GM21381 (cell line): ENCODE measurements at regions not wholly inside any gene's neighbourhood (a gene's known extent, or its start where the extent isn't known, plus 50 kb on each side); places are given as distances from the start of the nearest gene placed in this dataset.
"Not testable (repeated sequence)": the region's sequence is repeated elsewhere in the genome, so short reads cannot be mapped to it uniquely, and the experiment has no call there.

ENCODE experiments used
- ATAC-seq: cut with Tn5 transposase; IDR thresholded peaks from one replicate; pipeline ENCODE4 v1.9.1; 2021; ENCODE audit warnings: mild to moderate bottlenecking, moderate library complexity; ENCODE audit not compliant: unreplicated experiment

DNA sequence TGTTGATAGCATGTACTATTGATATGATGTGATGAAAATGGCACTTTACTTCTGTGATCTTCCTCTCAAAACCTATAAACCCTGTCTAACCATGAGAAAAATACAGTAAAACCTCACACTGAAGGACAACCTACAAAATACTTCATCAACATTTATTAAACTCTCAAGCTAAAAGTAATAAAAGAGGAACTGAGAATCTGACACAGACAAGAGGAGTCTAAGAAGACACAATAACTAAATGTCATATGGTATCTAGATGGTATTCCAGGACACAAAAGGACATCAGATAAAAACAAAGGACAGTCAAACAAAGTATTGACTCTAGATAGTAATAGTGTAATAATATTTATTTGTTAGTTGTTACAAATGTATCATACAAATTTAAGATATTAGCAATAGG lies 655.3 kb downstream of the SH3BGRL start:
- ATAC-seq = no peak

DNA sequence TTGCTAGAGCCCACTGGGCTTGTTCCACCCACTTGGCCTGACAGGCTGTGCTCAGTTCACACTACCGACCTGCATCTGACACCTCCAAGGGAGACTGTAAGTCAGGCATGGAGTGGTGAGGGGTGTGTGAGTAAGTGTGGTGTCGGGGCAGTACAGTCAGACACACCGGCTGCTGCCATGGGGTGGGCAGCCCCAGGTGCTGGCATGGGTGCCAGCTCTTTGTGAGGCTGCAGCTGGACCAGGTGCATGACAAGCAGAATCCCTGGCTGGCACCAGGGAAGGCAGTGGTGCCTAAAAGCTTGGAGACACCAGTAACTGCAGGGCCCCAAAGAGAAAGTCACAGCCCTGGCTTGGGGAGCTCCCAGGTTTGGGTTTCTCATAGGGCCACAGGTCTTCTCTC lies 665.0 kb downstream of the SH3BGRL start:
- no peak for ATAC-seq

DNA sequence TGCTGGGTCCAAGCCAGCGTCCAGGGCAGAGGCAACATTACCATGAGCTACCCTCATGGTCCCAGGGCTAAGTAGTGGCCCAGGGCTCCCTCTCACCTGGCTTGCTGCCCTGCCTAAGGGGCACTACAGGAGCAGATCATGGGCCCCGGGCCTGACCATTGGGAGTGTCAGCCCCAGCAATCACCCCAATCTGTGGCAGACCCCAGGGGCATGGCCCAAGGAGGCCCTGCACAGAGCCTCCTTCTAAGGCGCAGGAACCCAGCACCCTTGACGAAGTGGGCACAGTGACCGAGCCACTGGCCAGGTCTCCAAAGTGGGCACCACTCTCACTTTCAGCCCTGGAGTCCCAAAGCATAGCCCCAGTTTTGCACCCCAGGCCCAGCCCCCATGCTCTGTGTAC lies 667.1 kb downstream of the SH3BGRL start:
- ATAC-seq = no peak

DNA sequence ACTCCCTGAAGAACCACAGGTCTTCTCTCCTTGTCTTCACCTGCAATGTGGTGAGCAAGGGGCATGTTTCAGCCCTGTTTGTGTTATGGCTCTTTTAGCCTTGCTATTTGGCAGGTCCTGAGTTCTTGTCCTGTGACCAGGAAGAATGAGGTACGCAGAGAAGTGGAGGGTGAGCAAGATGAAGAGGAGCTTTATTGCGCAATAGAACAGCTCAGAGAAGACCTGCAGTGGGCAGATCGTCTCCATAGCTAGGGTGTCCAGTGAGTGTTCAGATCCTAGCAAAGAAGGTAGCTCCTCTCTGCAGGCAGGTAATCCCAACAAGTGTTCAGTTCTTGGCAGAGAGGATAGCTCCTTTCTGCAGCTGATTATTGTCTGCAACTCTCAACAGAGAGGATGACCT lies 672.9 kb downstream of the SH3BGRL start:
- ATAC-seq = no peak

DNA sequence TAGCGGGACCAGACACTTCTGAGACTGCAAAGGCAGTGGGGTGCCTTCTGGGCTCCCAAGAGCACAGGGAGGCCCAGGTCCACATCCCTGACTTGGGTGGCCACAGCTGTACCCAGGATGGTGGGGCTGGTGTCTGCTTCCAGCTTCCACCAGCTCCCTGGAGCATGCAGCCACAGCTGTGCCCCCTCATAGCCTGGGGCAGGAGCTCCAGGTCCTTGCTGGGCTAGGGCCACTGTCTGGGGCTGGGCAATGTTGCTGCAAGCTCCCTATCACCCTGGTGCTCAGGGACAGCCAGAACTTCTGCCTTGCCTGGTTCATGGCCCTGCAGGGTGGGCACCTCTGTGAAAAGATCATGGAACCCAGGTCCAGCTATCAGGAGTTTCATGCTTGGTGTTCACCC lies 673.9 kb downstream of the SH3BGRL start:
- ATAC-seq = no peak

DNA sequence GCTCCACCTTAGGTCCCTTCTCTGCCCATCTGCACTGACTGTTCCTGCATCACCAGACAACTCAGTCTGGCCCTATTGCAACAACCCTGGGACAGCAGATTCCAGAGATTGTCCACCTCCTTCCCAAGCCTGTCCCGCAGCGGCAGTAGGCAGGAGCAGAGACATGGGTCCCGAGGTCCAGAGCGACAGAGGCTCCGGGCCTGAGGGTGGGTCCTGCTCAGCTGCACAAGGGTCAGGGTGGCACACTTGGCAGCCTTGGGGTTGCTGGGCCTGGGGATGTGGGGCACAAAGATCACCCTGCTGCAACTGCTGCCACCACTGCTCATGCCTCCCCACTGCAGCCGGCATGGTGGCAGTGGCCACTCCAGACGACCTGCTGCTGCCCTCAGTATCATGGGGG lies 674.5 kb downstream of the SH3BGRL start:
- no peak for ATAC-seq

DNA sequence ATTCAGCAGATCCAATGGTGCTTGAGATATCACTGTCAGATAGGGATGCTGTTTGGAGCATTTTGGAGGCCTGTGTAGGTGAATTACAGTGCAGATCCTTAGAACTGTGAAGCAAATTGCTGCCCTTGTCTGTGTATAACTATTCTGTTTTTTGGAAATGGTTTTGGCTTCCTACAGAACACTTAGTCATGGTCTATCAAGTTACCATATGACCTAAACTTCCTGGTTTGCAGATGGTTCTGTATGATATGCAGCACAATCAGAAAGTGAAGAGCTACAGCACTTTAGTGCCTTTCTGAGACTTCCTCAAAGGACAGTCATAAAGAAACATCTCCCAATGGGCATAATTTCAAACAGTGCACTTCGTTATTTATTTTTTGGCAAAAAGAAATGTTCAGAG lies 688.6 kb downstream of the SH3BGRL start:
- no peak for ATAC-seq

DNA sequence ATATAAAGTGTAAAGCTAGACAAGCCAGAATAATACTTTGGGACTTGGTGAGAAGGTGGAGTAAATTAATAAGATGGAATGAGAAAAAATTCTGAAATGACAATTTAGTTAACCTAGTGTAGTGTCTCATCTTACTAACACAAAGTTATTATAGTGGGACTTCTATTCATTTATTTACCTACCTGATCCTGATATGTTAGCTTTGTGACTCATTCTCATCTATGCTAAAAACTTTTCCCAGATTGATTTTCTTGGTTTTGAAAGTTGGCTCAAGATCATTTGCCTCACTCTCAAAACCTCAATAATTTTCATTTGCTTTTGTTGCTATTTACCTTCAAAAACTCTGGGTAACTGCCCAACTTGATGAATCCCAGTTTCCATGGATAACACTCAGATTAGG lies 698.6 kb downstream of the SH3BGRL start:
- no peak for ATAC-seq

DNA sequence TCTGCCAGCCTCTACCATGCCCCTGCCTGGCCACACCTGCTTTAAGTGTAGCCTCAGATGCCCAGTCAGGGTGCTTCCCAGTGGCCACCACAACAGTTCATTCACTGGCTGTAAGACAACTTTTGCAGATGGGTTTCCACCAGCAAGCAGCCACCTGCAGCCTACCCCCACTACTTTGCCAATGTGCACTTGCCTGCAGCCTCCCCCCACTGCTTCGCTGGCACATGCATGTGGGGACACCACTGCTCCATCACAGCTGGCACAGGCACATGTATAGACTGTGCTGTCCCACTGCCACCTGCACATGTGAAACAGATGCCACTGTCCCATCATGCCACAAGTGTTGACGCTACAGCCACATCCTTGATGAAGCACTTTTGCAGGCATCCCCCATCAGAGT lies 723.9 kb downstream of the SH3BGRL start:
- no peak for ATAC-seq

DNA sequence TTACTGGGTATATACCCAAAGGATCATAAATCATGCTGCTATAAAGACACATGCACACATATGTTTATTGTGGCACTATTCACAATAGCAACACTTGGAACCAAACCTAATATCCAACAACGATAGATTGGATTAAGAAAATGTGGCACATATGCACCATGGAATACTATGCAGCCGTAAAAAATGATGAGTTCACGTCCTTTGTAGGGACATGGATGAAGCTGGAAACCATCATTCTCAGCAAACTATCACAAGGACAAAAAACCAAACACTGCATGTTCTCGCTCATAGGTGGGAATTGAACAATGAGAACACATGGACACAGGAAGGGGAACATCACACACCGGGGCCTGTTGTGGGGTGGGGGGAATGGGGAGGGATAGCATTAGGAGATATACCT lies 744.0 kb downstream of the SH3BGRL start:
- ATAC-seq = not testable (repeated sequence)

DNA sequence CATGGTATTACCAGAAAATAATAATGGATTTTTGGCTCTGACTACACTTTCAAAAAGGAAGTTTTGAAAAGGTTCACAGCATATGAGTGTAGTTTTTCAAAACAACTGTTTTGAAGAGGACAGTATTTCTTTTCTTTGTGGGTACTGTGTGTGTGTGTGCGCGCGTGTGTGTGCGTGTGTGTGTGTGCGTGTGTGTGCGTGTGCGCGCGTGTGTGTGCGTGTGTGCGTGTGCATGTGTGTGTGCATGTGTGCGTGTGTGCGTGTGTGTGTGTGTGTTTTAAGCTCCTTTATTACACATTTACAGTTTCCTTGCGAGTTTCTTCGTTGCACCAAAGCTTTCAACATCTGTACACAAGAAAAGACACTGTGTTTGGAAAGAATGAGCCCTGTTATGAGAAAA lies 755.4 kb downstream of the SH3BGRL start:
- ATAC-seq = no peak

DNA sequence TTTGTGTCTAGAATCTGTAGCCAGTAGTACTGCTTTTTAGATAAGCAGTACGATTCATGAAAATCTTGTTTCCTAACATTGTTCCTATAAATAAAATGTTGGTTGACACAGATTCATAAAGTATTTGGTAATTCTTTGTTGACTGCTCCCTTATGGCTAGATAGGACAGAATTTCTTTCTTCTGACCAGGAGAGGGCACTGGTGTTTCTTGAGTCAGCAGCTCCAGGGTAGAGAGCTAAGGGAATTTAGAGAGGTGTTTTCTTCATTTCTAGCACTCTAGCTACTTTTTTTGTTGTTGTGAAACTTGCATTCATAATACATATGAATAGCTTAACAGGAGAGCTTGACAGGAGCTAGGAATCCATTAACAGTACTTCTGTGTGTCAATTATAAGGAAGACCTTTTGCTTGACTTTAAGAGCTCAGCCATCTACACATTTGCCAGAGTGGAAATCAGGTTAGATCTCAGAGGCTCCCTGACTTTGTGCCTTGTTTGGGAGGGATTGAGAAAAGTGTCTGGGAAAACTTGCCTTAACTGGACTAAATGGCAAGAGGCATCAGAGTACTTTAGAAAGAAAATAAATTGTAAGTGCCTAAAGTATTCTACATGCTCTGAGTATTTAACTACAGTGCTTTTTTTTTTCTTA lies 756.1 kb downstream of the SH3BGRL start:
- ATAC-seq = no peak

DNA sequence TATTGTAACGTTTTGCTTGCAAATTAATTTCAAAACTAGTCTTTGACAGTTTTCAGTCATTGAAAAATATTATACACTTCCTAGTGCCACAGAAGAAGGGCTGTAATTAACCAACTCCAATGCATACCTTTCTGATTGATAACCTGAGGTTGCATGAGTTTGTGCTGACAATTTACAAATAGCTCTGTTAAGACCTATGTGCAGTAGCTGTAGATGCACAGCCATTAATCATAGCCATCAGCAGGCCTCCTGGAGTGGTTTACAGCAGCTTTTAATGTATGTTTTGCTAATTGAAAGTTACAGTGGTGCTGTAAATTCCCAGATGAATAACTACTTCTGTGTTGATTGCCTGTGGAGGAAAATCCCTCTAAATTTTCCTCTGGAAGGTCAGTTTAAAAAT lies 758.1 kb downstream of the SH3BGRL start:
- no peak for ATAC-seq

DNA sequence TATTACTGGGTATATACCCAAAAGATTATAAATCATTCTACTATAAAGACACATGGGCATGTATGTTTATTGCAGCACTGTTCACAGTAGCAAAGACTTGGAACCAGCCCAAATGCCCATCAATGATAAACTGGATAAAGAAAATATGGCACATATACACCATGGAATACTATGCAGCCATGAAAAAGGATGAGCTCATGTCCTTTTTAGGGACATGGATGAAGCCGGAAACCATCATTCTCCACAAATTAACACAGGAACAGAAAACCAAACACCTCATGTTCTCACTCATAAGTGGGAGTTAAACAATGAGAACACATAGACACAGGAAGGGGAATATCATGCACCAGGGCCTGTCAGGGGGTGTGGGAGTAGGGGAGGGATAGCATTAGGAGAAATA lies 772.5 kb downstream of the SH3BGRL start:
- ATAC-seq = not testable (repeated sequence)

DNA sequence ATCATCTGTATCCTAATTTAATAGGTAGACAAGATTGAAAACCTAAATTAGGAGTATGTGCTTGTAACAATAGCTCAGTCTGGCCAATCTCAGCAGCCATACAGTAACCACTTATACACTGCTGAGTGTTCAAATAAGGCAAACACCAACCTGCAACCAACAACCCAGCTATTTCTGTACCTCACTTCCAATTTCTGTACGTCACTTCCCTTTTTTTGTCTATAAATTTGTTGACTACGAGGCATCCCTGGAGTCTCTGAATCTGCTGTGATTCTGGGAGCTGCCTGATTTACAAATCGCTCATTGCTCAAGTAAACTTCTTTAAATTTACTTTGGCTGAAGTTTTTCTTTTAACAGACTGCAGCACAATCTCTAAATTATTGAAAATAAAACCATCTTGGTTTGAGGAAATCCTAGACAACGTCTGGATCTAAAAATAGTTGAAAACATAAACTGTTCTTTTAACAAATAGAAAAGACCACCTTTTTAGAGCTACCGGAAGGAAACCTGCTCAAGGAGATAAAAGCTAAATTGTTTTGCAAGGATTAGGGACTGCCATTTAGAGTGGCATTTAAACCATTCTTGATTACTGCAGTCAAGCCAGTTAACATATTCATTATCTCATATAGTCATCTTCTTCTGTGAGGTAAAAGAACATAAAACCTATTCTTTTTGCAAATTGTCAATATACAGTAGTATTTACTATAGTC lies 778.1 kb downstream of the SH3BGRL start:
- no peak for ATAC-seq

DNA sequence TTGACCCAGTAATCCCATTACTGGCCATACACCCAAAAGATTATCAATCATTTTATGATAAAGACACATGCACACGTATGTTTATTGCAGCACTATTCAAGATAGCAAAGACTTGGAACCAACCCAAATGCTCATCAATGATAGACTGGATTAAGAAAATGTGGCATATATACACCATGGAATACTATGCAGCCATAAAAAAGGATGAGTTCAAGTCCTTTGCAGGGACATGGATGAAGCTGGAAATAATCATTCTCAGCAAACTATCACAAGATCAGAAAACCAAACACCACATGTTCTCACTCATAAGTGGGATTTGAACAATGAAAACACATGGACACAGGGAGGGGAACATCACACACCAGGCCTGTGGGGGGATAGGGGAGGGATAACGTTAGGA lies 785.3 kb downstream of the SH3BGRL start:
- ATAC-seq = not testable (repeated sequence)

DNA sequence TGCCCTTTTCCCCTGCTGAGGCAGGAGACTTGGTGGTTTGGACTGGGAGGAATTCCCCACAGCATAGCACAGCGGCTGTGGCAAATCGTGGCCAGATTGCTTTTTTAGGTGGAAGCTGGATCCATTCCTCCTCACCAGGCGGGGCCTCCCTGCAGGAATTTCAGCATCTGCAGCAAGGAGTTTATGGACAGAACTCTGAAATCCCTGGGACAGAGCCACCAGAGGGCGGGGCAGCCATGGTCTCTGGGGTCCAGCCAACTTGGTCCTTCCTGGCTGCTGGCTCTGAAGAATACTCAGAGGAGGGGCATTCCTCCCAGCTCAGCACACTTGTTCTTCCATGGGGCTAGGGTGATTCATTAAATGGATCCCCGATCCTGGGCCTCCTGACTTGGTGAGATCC lies 794.3 kb downstream of the SH3BGRL start:
- ATAC-seq = no peak

DNA sequence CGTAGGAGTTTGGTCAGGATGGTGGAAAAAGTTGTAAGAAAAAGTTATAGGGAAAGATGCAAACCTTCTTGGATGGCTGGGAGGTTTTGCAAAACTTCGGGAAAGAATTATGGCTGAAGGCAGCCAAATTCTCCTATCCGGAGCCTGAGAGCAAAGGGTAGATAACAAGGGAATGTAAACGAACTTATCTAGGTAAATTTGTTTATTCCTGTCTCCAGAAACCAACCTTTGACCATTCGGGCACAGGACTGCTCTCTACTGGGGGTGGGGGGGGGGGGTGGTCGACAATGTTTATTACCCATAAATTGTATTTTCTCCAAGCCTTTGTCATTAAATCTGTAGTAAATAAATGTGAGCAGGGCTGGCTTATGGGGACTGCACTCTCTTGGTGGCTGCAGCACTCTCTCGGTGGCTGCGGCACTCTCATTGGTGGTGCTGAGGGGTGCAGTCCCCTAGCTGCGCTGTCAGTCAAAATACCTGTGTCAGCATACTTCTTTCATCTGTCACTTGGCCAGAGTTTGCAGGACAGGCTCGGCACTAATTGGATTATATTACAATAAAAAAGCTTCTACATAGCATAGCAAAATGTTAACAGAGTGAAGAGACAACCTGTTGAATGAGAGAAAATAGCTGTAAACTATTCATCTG lies 827.8 kb downstream of the SH3BGRL start:
- no peak for ATAC-seq

DNA sequence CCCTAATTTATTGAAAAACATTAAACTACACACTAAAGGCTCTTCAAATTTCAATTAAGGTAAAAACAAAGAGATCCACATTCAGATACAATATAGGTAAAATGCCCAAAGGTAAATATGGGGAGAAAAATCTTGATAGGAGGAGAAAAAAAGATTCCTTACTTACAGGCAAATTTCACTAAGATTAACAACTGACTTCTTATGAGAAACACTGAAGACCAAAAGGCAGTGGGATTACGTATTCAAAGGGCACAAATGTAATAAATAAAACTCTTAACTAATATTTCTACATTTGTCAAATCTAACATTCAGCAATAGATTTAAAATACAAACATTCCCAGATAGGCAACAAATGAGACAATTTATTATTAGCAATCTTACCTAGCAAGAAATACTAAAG lies 829.3 kb downstream of the SH3BGRL start:
- no peak for ATAC-seq

DNA sequence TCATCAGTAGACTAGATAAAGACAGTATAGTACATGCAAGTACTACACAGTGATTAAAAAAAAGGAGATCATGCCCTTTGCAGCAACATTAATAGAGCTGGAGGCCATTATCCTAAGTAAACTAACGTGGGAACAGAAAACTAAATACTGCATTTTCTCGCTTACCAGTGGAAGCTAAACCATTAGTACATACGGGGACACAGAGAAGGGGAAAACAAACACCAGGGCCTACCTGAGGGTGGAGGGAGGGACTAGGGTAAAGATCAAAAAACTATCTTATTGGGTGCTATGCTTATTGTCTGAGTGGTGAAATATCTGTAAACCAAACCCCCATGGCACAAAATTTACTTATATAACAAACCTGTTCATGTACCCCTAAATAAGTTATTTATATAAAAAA lies 836.9 kb downstream of the SH3BGRL start:
- ATAC-seq = no peak

DNA sequence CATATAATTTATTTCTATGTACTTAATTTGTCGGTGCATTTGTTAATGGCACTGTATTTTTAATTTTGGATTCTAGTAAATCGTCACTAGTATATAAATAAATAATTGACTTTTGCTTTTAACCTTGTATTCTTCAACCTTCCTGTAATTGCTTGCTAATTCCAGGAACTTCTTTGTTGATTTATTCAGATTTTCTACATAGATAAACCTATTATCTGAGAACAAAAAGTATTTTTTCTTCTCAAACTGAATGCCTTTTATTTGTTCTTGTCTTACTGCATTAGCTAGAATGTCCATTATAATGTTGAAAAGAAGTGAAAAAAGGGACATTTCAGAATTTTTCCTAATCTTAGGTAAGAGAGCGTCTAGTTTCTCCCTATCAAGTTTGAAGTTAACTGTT lies 839.1 kb downstream of the SH3BGRL start:
- ATAC-seq = no peak

DNA sequence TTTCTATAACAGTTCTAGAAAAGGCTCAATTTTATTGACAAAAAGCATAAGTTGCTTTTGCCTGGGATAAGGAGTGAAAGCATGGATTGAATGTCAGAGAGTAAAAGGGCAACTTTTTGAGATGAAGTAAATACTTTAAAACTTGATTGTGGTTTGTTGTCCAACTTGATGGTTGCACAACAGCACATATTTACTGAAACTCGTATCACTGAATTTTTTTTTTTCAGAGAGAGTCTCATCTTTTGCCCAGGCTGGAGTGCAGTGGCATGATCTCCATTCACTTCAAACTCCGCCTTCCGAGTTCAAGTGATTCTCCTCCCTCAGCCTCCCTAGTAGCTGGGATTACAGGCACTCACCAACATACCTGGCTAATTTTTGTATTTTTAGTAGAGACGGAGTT lies 856.8 kb downstream of the SH3BGRL start:
- no peak for ATAC-seq
